ENCODE measurements at regions not wholly inside any gene's neighbourhood (a gene's known extent, or its start where the extent isn't known, plus 50 kb on each side); places are given as distances from the start of the nearest gene placed in this dataset.

DNA sequence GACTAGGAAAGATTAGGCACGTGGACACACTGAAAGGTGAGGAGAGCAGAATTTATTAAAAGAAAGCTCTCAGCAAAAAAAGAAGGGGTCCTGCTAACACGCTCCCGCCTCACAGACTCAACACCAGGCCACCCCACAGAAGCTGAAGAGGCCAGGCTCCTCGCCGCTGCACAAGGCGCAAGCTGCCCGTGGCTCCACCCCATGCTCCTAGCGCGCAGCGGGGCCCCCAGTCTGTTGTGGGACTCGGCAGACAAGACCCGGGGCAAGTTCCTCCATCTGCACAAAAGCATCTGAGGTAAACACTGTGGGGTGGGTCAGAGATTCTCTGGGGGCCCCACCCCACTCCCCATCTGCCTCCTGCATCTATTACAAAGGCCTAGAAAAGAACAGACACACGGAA lies 1462.4 kb downstream of the EFNB2 start:
- no peaks in the 10 kb centered on the region for H3K27me3 ChIP-seq (ENCODE audit: control insufficient read depth, insufficient read depth, low read length)
- no peak overlapping the region for H2AFZ ChIP-seq (ENCODE audit: low read length)
- H3K27ac ChIP-seq (ENCODE audit: insufficient read depth, low read length) = no peak overlapping the region
- no peaks in the 10 kb centered on the region for H3K36me3 ChIP-seq (ENCODE audit: control insufficient read depth, insufficient read depth, low read length)
- no peak overlapping the region for H3K4me2 ChIP-seq (ENCODE audit: extremely low read depth, insufficient read depth, low read length)
- H3K79me2 ChIP-seq (ENCODE audit: control insufficient read depth, insufficient read depth, low read length) = no peaks in the 10 kb centered on the region
- TF ChIP-seq, protein P1, sequence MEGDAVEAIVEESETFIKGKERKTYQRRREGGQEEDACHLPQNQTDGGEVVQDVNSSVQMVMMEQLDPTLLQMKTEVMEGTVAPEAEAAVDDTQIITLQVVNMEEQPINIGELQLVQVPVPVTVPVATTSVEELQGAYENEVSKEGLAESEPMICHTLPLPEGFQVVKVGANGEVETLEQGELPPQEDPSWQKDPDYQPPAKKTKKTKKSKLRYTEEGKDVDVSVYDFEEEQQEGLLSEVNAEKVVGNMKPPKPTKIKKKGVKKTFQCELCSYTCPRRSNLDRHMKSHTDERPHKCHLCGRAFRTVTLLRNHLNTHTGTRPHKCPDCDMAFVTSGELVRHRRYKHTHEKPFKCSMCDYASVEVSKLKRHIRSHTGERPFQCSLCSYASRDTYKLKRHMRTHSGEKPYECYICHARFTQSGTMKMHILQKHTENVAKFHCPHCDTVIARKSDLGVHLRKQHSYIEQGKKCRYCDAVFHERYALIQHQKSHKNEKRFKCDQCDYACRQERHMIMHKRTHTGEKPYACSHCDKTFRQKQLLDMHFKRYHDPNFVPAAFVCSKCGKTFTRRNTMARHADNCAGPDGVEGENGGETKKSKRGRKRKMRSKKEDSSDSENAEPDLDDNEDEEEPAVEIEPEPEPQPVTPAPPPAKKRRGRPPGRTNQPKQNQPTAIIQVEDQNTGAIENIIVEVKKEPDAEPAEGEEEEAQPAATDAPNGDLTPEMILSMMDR (conservative IDR thresholded peaks at IDR 0.05 in 1 of 2, IDR thresholded peaks at IDR 0.05 in 1 of 2; ENCODE audit: low read depth in 1 of 2, low read length in 2 of 2) = no peak
- DNase-seq (ENCODE audit: low read depth in 2 of 2) = no peak
- no peaks in the 10 kb centered on the region for H3K9me3 ChIP-seq (ENCODE audit: control insufficient read depth, insufficient read depth, low read depth, low read length)
- no peak overlapping the region for H3K9ac ChIP-seq (ENCODE audit: insufficient read depth, low read length)
- H4K20me1 ChIP-seq (ENCODE audit: control insufficient read depth, extremely low read depth, insufficient read depth, low read length) = no peaks in the 10 kb centered on the region
- no peaks in the 10 kb centered on the region for H3K4me1 ChIP-seq (ENCODE audit: control insufficient read depth, extremely low read depth, insufficient read depth, low read length)
- no peak overlapping the region for H3K4me3 ChIP-seq (replicated peaks in 1 of 4; ENCODE audit: control extremely low read depth in 1 of 4, insufficient read depth in 1 of 4, low read depth in 3 of 4, low read length in 4 of 4)

DNA sequence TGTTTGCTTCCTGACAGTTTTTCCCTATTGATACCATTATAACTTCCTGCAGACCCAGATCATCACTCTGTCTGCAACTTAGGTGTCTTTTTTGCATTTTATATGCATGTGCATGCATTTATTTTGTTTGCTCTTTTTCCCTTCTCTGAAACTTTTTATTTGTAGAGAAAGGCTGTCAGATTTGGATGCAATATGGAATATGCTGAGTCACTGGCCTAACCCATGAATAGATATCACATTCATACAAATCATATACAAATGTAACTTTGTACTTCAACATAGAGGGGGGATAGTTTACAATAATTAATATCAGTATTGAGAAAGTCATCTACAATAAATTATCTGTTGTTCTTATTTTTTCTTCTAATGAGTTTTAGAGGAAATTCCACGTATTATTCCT lies 1465.0 kb downstream of the EFNB2 start:
- Histone ChIP-seq H3K9ac (ENCODE audit: insufficient read depth, low read length) (no peak overlapping the region), H3K4me1 (ENCODE audit: control insufficient read depth, extremely low read depth, insufficient read depth, low read length) (no peaks in the 10 kb centered on the region), H3K4me3 (replicated peaks in 1 of 4; ENCODE audit: control extremely low read depth in 1 of 4, insufficient read depth in 1 of 4, low read depth in 3 of 4, low read length in 4 of 4) (no peak overlapping the region), H4K20me1 (ENCODE audit: control insufficient read depth, extremely low read depth, insufficient read depth, low read length) (no peaks in the 10 kb centered on the region), H3K27ac (ENCODE audit: insufficient read depth, low read length) (no peak overlapping the region), H3K27me3 (ENCODE audit: control insufficient read depth, insufficient read depth, low read length) (no peaks in the 10 kb centered on the region), H2AFZ (ENCODE audit: low read length) (no peak overlapping the region), H3K4me2 (ENCODE audit: extremely low read depth, insufficient read depth, low read length) (no peak overlapping the region), H3K79me2 (ENCODE audit: control insufficient read depth, insufficient read depth, low read length) (no peaks in the 10 kb centered on the region), H3K36me3 (ENCODE audit: control insufficient read depth, insufficient read depth, low read length) (no peaks in the 10 kb centered on the region), H3K9me3 (ENCODE audit: control insufficient read depth, insufficient read depth, low read depth, low read length) (no peaks in the 10 kb centered on the region)
- no peak for TF ChIP-seq EZH2 (IDR thresholded peaks at IDR 0.05; ENCODE audit: low read length, missing control alignments)
- TF ChIP-seq, protein P1 (conservative IDR thresholded peaks at IDR 0.05 in 1 of 2, IDR thresholded peaks at IDR 0.05 in 1 of 2; ENCODE audit: low read depth in 1 of 2, low read length in 2 of 2) = no peak
- DNase-seq (ENCODE audit: low read depth in 2 of 2) = peak in 1 of 2 donors; percentile 31

DNA sequence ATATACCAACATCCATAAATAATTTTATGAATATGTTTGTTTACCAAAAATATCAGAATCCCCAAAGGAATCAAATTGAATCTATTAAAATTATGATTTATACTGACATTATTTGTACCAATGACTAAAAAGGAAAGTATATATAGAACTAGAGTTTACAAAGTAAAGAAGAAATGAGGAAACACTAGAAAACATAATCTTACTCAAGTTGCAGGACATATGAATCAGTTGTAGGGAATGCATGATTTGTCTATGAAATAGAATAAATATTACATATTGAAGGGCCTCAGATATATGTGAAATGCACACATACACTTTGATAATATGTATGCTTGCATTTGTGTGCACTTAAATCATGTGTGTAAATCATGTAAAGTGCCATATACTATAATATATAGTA lies 1466.4 kb downstream of the EFNB2 start:
- TF ChIP-seq EZH2 (IDR thresholded peaks at IDR 0.05; ENCODE audit: low read length, missing control alignments) = no peak
- TF ChIP-seq, protein P1 (conservative IDR thresholded peaks at IDR 0.05 in 1 of 2, IDR thresholded peaks at IDR 0.05 in 1 of 2; ENCODE audit: low read depth in 1 of 2, low read length in 2 of 2) = no peak
- no peak overlapping the region for H2AFZ ChIP-seq (ENCODE audit: low read length)
- H3K4me3 ChIP-seq (replicated peaks in 1 of 4; ENCODE audit: control extremely low read depth in 1 of 4, insufficient read depth in 1 of 4, low read depth in 3 of 4, low read length in 4 of 4) = no peak overlapping the region
- peak in 1 of 2 donors; percentile 31 for DNase-seq (ENCODE audit: low read depth in 2 of 2)
- H3K79me2 ChIP-seq (ENCODE audit: control insufficient read depth, insufficient read depth, low read length) = no peaks in the 10 kb centered on the region
- no peaks in the 10 kb centered on the region for H3K27me3 ChIP-seq (ENCODE audit: control insufficient read depth, insufficient read depth, low read length)
- no peaks in the 10 kb centered on the region for H4K20me1 ChIP-seq (ENCODE audit: control insufficient read depth, extremely low read depth, insufficient read depth, low read length)
- H3K27ac ChIP-seq (ENCODE audit: insufficient read depth, low read length) = no peak overlapping the region
- H3K4me2 ChIP-seq (ENCODE audit: extremely low read depth, insufficient read depth, low read length) = no peak overlapping the region
- H3K9me3 ChIP-seq (ENCODE audit: control insufficient read depth, insufficient read depth, low read depth, low read length) = no peaks in the 10 kb centered on the region
- no peak overlapping the region for H3K9ac ChIP-seq (ENCODE audit: insufficient read depth, low read length)
- no peaks in the 10 kb centered on the region for H3K4me1 ChIP-seq (ENCODE audit: control insufficient read depth, extremely low read depth, insufficient read depth, low read length)
- H3K36me3 ChIP-seq (ENCODE audit: control insufficient read depth, insufficient read depth, low read length) = no peaks in the 10 kb centered on the region
